Activated naive CD8-positive, alpha-beta T cell treated with anti-CD3 and anti-CD28 coated beads, Interleukin-2, amount 10 ng/mL, durations not matched to agents 7 days and 5 days (primary cell): ENCODE measurements at regions not wholly inside any gene's neighbourhood (a gene's known extent, or its start where the extent isn't known, plus 50 kb on each side); places are given as distances from the start of the nearest gene placed in this dataset.

ENCODE experiments used
- ATAC-seq: fragments of 150-1000 bp; cut with Tn5 transposase; one replicate; pipeline ENCODE4 v1.10.0; 2021; ENCODE audit warnings: low read depth, moderate library complexity
- POLR2A ChIA-PET: fragments of 350-600 bp; sonication (Branson Sonifier 250); formaldehyde crosslinking; loops from one replicate; lab custom pipeline; 2021; ENCODE audit warnings: antibody characterized with exemption; lab: Charles Lee
- DNase-seq: peaks from one replicate; pipeline ENCODE4 v3.0.0; 2021
- H3K27ac Mint-ChIP-seq: one replicate; pipeline ENCODE4 v1.8.0; 2022; ENCODE audit warnings: mild to moderate bottlenecking, mixed read lengths
- H3K27me3 Mint-ChIP-seq: one replicate; pipeline ENCODE4 v1.8.0; 2022; ENCODE audit warnings: mild to moderate bottlenecking, moderate library complexity, mixed read lengths
- H3K36me3 Mint-ChIP-seq: one replicate; pipeline ENCODE4 v1.8.0; 2021; ENCODE audit warnings: mild to moderate bottlenecking, mixed read lengths
- H3K4me1 Mint-ChIP-seq: one replicate; pipeline ENCODE4 v1.8.0; 2021; ENCODE audit warnings: mixed read lengths
- H3K4me3 Mint-ChIP-seq: one replicate; pipeline ENCODE4 v1.8.0; 2022; ENCODE audit warnings: mild to moderate bottlenecking, moderate library complexity, mixed read lengths
- H3K9me3 Mint-ChIP-seq: one replicate; pipeline ENCODE4 v1.8.0; 2021; ENCODE audit warnings: mixed read lengths

GRCh38 chr20:57998981-57999464, 229.4 kb downstream of the ANKRD60 start:
- H3K36me3 Mint-ChIP-seq: no peaks in the 10 kb centered on the region
- ATAC-seq (no peak), DNase-seq (no peak)
- H3K27me3 Mint-ChIP-seq: peaks cover 19% of the 10 kb centered on the region
- no peaks in the 10 kb centered on the region for H3K4me1 Mint-ChIP-seq
- POLR2A ChIA-PET: no interaction called here
- no peak overlapping the region for H3K4me3 Mint-ChIP-seq
- no peaks in the 10 kb centered on the region for H3K9me3 Mint-ChIP-seq
- H3K27ac Mint-ChIP-seq: no peak overlapping the region

GRCh38 chr20:57998276-57998675, 230.2 kb downstream of the ANKRD60 start:
- DNase-seq: no peak
- H3K4me1 Mint-ChIP-seq: no peaks in the 10 kb centered on the region
- ATAC-seq: no peak
- no peak overlapping the region for H3K27ac Mint-ChIP-seq
- POLR2A ChIA-PET: no interaction called here
- no peaks in the 10 kb centered on the region for H3K9me3 Mint-ChIP-seq
- H3K36me3 Mint-ChIP-seq: no peaks in the 10 kb centered on the region
- peaks cover 19% of the 10 kb centered on the region for H3K27me3 Mint-ChIP-seq
- H3K4me3 Mint-ChIP-seq: no peak overlapping the region

GRCh38 chr20:57996936-57997890, 231.2 kb downstream of the ANKRD60 start:
- POLR2A ChIA-PET: no interaction called here

GRCh38 chr20:57996465-57996864, 232.0 kb downstream of the ANKRD60 start:
- H3K4me1 Mint-ChIP-seq: no peaks in the 10 kb centered on the region
- no peak overlapping the region for H3K27ac Mint-ChIP-seq
- H3K27me3 Mint-ChIP-seq: peaks cover 19% of the 10 kb centered on the region
- H3K36me3 Mint-ChIP-seq: no peaks in the 10 kb centered on the region
- DNase-seq (no peak), ATAC-seq (no peak)
- no peak overlapping the region for H3K4me3 Mint-ChIP-seq
- H3K9me3 Mint-ChIP-seq: no peaks in the 10 kb centered on the region
- POLR2A ChIA-PET: no interaction called here

More at GRCh38 chr20:57996936-57997890, 231.2 kb downstream of the ANKRD60 start:
- H3K9me3 Mint-ChIP-seq: no peaks in the 10 kb centered on the region
- ATAC-seq (no peak), DNase-seq (no peak)
- H3K4me3 Mint-ChIP-seq: no peak overlapping the region
- no peaks in the 10 kb centered on the region for H3K36me3 Mint-ChIP-seq
- peaks cover 19% of the 10 kb centered on the region for H3K27me3 Mint-ChIP-seq
- H3K27ac Mint-ChIP-seq: no peak overlapping the region
- H3K4me1 Mint-ChIP-seq: no peaks in the 10 kb centered on the region

GRCh38 chr20:57995381-57995977, 233.0 kb downstream of the ANKRD60 start:
- Mint-ChIP-seq H3K4me1 (no peaks in the 10 kb centered on the region), H3K27me3 (peaks cover 19% of the 10 kb centered on the region), H3K36me3 (no peaks in the 10 kb centered on the region), H3K4me3 (no peak overlapping the region), H3K9me3 (no peaks in the 10 kb centered on the region), H3K27ac (no peak overlapping the region)
- POLR2A ChIA-PET: no interaction called here
- DNase-seq (no peak), ATAC-seq (no peak)

GRCh38 chr20:57993716-57994431, 234.6 kb downstream of the ANKRD60 start:
- Mint-ChIP-seq H3K27ac (no peak overlapping the region), H3K4me1 (no peaks in the 10 kb centered on the region), H3K4me3 (no peak overlapping the region), H3K27me3 (peaks cover 18% of the 10 kb centered on the region), H3K9me3 (no peaks in the 10 kb centered on the region), H3K36me3 (no peaks in the 10 kb centered on the region)
- no peak for DNase-seq
- POLR2A ChIA-PET: no interaction called here
- ATAC-seq: no peak

GRCh38 chr20:57991211-57991881, 237.1 kb downstream of the ANKRD60 start:
- no peak for ATAC-seq
- no peak for DNase-seq

GRCh38 chr20:57990396-57990987, 238.0 kb downstream of the ANKRD60 start:
- ATAC-seq (no peak), DNase-seq (no peak)
- Mint-ChIP-seq H3K9me3 (no peaks in the 10 kb centered on the region), H3K4me3 (no peak overlapping the region), H3K36me3 (no peaks in the 10 kb centered on the region), H3K27ac (no peak overlapping the region), H3K4me1 (no peaks in the 10 kb centered on the region), H3K27me3 (no peaks in the 10 kb centered on the region)
- POLR2A ChIA-PET: no interaction called here

More at GRCh38 chr20:57991211-57991881, 237.1 kb downstream of the ANKRD60 start:
- Mint-ChIP-seq H3K36me3 (no peaks in the 10 kb centered on the region), H3K27ac (no peak overlapping the region), H3K9me3 (no peaks in the 10 kb centered on the region), H3K4me1 (no peaks in the 10 kb centered on the region), H3K4me3 (no peak overlapping the region), H3K27me3 (no peaks in the 10 kb centered on the region)
- POLR2A ChIA-PET: no interaction called here

GRCh38 chr20:57988828-57989227, 239.6 kb downstream of the ANKRD60 start:
- POLR2A ChIA-PET: interaction anchor here (0.6 kb wide), 1 partner anchor 253 kb away, joined by 4 read pairs; no protein-coding TSS in a partner anchor

GRCh38 chr20:57988422-57988821, 240.0 kb downstream of the ANKRD60 start:
- ATAC-seq: no peak
- H3K36me3 Mint-ChIP-seq: no peaks in the 10 kb centered on the region
- H3K4me1 Mint-ChIP-seq: no peaks in the 10 kb centered on the region
- no peaks in the 10 kb centered on the region for H3K9me3 Mint-ChIP-seq
- H3K27ac Mint-ChIP-seq: no peak overlapping the region
- POLR2A ChIA-PET: no interaction called here
- DNase-seq: no peak
- no peak overlapping the region for H3K4me3 Mint-ChIP-seq
- no peaks in the 10 kb centered on the region for H3K27me3 Mint-ChIP-seq

More at GRCh38 chr20:57988828-57989227, 239.6 kb downstream of the ANKRD60 start:
- Mint-ChIP-seq H3K27me3 (no peaks in the 10 kb centered on the region), H3K36me3 (no peaks in the 10 kb centered on the region), H3K4me3 (no peak overlapping the region), H3K27ac (no peak overlapping the region), H3K4me1 (no peaks in the 10 kb centered on the region), H3K9me3 (no peaks in the 10 kb centered on the region)
- DNase-seq (no peak), ATAC-seq (no peak)

GRCh38 chr20:57987659-57988058, 240.8 kb downstream of the ANKRD60 start:
- Mint-ChIP-seq H3K4me1 (no peaks in the 10 kb centered on the region), H3K9me3 (no peaks in the 10 kb centered on the region), H3K4me3 (no peak overlapping the region), H3K36me3 (no peaks in the 10 kb centered on the region), H3K27me3 (no peaks in the 10 kb centered on the region), H3K27ac (no peak overlapping the region)
- POLR2A ChIA-PET: no interaction called here
- DNase-seq (no peak), ATAC-seq (no peak)

GRCh38 chr20:57986666-57987065, 241.8 kb downstream of the ANKRD60 start:
- ATAC-seq (no peak), DNase-seq (no peak)
- no peaks in the 10 kb centered on the region for H3K4me1 Mint-ChIP-seq
- H3K36me3 Mint-ChIP-seq: no peaks in the 10 kb centered on the region
- H3K27me3 Mint-ChIP-seq: no peaks in the 10 kb centered on the region
- POLR2A ChIA-PET: no interaction called here
- no peak overlapping the region for H3K4me3 Mint-ChIP-seq
- no peaks in the 10 kb centered on the region for H3K9me3 Mint-ChIP-seq
- no peak overlapping the region for H3K27ac Mint-ChIP-seq
